ENCODE measurements at regions not wholly inside any gene's neighbourhood (a gene's known extent, or its start where the extent isn't known, plus 50 kb on each side); places are given as distances from the start of the nearest gene placed in this dataset.

DNA sequence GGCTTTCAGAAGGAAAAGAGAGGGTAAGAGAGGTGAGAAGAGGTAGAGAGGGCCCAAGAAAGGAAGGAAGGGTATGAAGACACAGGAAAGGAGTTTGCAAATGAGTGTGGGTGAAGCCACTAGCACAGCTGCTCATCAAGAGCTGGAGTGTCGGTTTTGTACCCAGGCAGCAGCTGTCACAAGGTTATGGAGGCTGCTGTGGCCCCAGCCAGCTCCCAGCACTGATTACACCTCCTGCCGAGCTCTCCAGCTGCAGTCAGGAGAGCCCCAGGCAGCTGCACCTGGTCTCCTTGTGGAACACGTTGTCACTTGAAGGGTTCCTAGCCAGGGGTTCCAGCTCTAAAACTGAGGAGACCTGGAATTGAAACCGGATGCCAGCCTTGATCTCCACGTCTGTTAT, 60.4 kb upstream of the CHD2 start:
- Histone ChIP-seq H3K4me2 (ENCODE audit: control insufficient read depth, insufficient read depth) (peak overlapping the region; percentile 80), H3K4me3 (no peak overlapping the region), H3K4me1 (ENCODE audit: control insufficient read depth, insufficient read depth, low read length) (peaks cover 20% of the 10 kb centered on the region), H3K27me3 (replicated peaks in 1 of 2; ENCODE audit: control insufficient read depth in 2 of 2, insufficient read depth in 2 of 2, low read length in 1 of 2) (no peaks in the 10 kb centered on the region), H3K9ac (ENCODE audit: control insufficient read depth, insufficient read depth, low read length) (peak overlapping the region; percentile 24; the same call in 1 of the 2 replicates), H4K20me1 (ENCODE audit: control insufficient read depth, insufficient read depth) (no peaks in the 10 kb centered on the region), H3K36me3 (ENCODE audit: control insufficient read depth in 2 of 2, insufficient read depth in 2 of 2, low read length in 1 of 2) (no peaks in the 10 kb centered on the region), H3K9me3 (replicated peaks; ENCODE audit: control insufficient read depth, insufficient read depth, low read length) (no peaks in the 10 kb centered on the region), H3K27ac (ENCODE audit: control insufficient read depth, insufficient read depth) (peak overlapping the region; percentile 57), H2AFZ (ENCODE audit: control insufficient read depth, low read depth, low read length) (peak overlapping the region; percentile 59), H3K79me2 (ENCODE audit: control insufficient read depth, insufficient read depth, low read length) (no peaks in the 10 kb centered on the region)
- WGBS (ENCODE audit: insufficient coverage, insufficient replicate concordance, low lambda C conversion rate, missing lambda C conversion rate) = 0% methylated on average over 5 of the region's 5 CpGs
- in situ Hi-C loops (cut with MboI) (no loop called here), intact Hi-C loops (cut with micrococcal nuclease; ENCODE audit: unreplicated experiment) (no loop called here)
- TF ChIP-seq TCF3 (IDR thresholded peaks at IDR 0.05; ENCODE audit: borderline replicate concordance, insufficient read depth, low read depth, low read length) (peak; percentile 90), YY1 (IDR thresholded peaks at IDR 0.05; ENCODE audit: low read depth, low read length) (0 out of 2 replicates have a peak, but pooled peaks have one; percentile 19), RUNX3 (IDR thresholded peaks at IDR 0.05; ENCODE audit: low read length) (peak; percentile 38; the same call in 1 of the 2 replicates), EED (IDR thresholded peaks at IDR 0.05; ENCODE audit: low read depth) (0 out of 2 replicates have a peak, but pooled peaks have one; percentile 29), IKZF2 (IDR thresholded peaks at IDR 0.05) (peak in 1 of 2 experiments; percentile 34; a peak in 1 of 4 replicates), POLR2A (IDR thresholded peaks at IDR 0.05; ENCODE audit: low read depth, low read length) (0 out of 2 replicates have a peak, but pooled peaks have one; percentile 27), TCF12 (IDR thresholded peaks at IDR 0.05; ENCODE audit: low read depth, low read length) (peak; percentile 88), SMAD5 (IDR thresholded peaks at IDR 0.05; ENCODE audit: low read depth) (no peak), YBX1 (IDR thresholded peaks at IDR 0.05) (no peak), EGR1 (IDR thresholded peaks at IDR 0.05; ENCODE audit: borderline replicate concordance in 1 of 2, low read depth in 2 of 2, low read length in 2 of 2) (no peak), CHD2 (IDR thresholded peaks at IDR 0.05; ENCODE audit: borderline replicate concordance, low read depth, low read length) (no peak)
- TF ChIP-seq, protein P1, sequence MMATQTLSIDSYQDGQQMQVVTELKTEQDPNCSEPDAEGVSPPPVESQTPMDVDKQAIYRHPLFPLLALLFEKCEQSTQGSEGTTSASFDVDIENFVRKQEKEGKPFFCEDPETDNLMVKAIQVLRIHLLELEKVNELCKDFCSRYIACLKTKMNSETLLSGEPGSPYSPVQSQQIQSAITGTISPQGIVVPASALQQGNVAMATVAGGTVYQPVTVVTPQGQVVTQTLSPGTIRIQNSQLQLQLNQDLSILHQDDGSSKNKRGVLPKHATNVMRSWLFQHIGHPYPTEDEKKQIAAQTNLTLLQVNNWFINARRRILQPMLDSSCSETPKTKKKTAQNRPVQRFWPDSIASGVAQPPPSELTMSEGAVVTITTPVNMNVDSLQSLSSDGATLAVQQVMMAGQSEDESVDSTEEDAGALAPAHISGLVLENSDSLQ (IDR thresholded peaks at IDR 0.05) = peak; percentile 41
- POLR2A ChIA-PET = interaction anchor here (0.7 to 1.4 kb wide), 6 partner anchors 8 to 76 kb away, joined by 3 to 4 read pairs (median 3); no protein-coding TSS in a partner anchor
- FAIRE-seq (no peak), ATAC-seq (peak; percentile 89), DNase-seq (ENCODE audit: low read depth, low spot score) (no peak)
- no TSS peak for BruUV-seq (replicated peaks)
- SMC1A ChIA-PET (ENCODE audit: uncharacterized antibody, unreplicated experiment) = interaction anchor here (0.6 to 5.3 kb wide), 10 partner anchors 7 to 74 kb away, joined by 3 to 26 read pairs (median 3); partner anchors contain the start of gene CHD2
- CTCF ChIA-PET = interaction anchor here (0.8 to 1.1 kb wide), 3 partner anchors 17 to 67 kb away, joined by 3 to 5 read pairs (median 3); no protein-coding TSS in a partner anchor
- RAD21 ChIA-PET (ENCODE audit: unreplicated experiment) = interaction anchor here (1.1 to 2.2 kb wide), 5 partner anchors 8 to 60 kb away, joined by 3 to 8 read pairs (median 5); partner anchors contain the start of gene CHD2
